ENCODE measurements at regions not wholly inside any gene's neighbourhood (a gene's known extent, or its start where the extent isn't known, plus 50 kb on each side); places are given as distances from the start of the nearest gene placed in this dataset.

- FAIRE-seq (no peak), DNase-seq (ENCODE audit: insufficient read length, low spot score) (no peak)
Measured at GRCh38 chr2:146203064-146203624, 1641.7 kb upstream of the ACVR2A start.

GRCh38 chr2:146193619-146194018 lies 1651.2 kb upstream of the ACVR2A start:
- DNase-seq (ENCODE audit: insufficient read length, low spot score): no peak
- FAIRE-seq: no peak

- FAIRE-seq (no peak), DNase-seq (ENCODE audit: insufficient read length, low spot score) (no peak)
Measured at GRCh38 chr2:146189541-146189940, 1655.3 kb upstream of the ACVR2A start.

GRCh38 chr2:146173934-146174333 lies 1654.0 kb upstream of the ZEB2 start:
- FAIRE-seq: no peak
- no peak for DNase-seq (ENCODE audit: insufficient read length, low spot score)

GRCh38 chr2:146161256-146161882 lies 1641.5 kb upstream of the ZEB2 start:
- no peak for DNase-seq (ENCODE audit: insufficient read length, low spot score)
- no peak for FAIRE-seq

DNA sequence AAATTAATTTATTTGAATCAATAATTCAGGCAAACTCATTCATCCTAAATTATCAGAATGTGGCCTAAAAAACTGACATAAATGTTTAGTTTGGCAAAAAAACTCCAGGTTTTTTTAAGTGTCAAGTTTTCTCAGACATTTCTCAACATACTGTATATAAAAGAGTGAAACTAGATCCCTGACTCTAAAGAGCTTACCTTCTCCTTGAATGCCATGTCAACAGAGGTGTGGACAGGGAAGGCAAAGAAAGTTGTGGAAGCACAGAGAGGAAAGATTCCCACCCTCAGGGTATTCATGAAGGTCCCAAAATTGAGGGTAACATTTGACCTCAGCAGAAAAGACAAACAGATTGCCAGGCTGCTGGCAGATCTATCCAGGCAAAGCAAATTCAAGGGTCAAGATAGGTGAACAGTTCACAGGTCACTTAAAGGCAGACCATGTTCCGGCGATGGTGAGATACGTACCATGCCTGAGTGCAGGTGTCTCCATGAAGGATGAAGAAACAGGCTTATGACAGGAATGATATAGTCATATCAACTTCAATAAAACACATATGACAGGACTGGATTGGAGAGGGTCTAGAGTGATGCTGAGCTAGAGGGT lies 1638.3 kb upstream of the ZEB2 start:
- DNase-seq (ENCODE audit: insufficient read length, low spot score): no peak
- no peak for FAIRE-seq

DNA sequence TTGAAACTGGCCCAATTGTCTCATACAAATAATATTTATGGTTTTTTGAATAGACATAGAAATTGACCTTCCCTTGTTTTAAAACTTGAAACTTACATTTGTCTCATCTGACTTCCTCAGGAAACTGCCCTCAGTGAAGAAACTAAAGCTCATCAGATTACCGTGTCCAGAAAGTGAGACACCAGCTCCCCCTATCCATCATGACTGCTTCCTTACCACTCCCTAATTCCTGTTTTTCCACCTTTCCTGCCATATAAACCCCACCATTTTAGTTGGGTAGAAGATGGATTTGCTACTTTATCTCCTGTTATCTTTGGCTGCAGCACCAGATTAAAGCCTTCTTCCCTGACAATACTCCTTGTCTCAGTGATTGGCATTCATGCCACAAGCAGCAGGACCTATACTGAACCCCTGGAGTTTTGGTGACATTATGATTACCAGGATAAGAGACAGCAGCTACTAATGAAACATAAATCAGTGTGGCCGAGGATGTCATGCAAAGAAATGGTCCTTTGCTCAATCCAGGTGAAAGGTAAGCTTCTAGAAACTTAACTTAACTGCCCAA lies 1627.6 kb upstream of the ZEB2 start:
- FAIRE-seq (no peak), DNase-seq (ENCODE audit: insufficient read length, low spot score) (no peak)

DNA sequence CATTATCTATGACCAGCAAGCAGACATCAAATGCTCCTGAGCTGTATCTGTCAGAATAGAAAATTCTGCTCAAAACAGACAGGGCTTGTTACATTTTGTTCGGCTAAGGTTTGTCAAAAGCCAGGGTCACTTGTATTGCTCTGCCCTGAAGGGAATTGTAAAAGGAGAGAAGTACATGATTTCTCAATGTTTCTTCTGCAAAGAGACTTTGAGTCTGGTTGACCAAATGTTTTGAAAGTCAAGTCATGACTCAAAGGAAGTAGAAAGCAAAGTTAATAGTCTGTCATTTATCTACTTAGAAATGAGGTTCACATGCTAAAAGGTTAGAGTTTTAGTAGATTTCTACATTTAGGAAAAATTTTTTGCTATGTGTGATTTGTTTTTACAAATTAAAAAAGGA lies 1624.1 kb upstream of the ZEB2 start:
- no peak for FAIRE-seq
- DNase-seq (ENCODE audit: insufficient read length, low spot score): no peak

GRCh38 chr2:146138820-146139219 lies 1618.9 kb upstream of the ZEB2 start:
- no peak for FAIRE-seq
- DNase-seq (ENCODE audit: insufficient read length, low spot score): no peak

- FAIRE-seq (no peak), DNase-seq (ENCODE audit: insufficient read length, low spot score) (no peak)
Measured at GRCh38 chr2:146135245-146135644, 1615.3 kb upstream of the ZEB2 start.

- no peak for FAIRE-seq
- no peak for DNase-seq (ENCODE audit: insufficient read length, low spot score)
Measured at GRCh38 chr2:146131785-146132184, 1611.9 kb upstream of the ZEB2 start.

GRCh38 chr2:146131048-146131447 lies 1611.1 kb upstream of the ZEB2 start:
- FAIRE-seq (no peak), DNase-seq (ENCODE audit: insufficient read length, low spot score) (no peak)

- no peak for DNase-seq (ENCODE audit: insufficient read length, low spot score)
- FAIRE-seq: no peak
Measured at GRCh38 chr2:146130290-146130689, 1610.4 kb upstream of the ZEB2 start.

GRCh38 chr2:146129231-146129630 lies 1609.3 kb upstream of the ZEB2 start:
- DNase-seq (ENCODE audit: insufficient read length, low spot score): no peak

DNA sequence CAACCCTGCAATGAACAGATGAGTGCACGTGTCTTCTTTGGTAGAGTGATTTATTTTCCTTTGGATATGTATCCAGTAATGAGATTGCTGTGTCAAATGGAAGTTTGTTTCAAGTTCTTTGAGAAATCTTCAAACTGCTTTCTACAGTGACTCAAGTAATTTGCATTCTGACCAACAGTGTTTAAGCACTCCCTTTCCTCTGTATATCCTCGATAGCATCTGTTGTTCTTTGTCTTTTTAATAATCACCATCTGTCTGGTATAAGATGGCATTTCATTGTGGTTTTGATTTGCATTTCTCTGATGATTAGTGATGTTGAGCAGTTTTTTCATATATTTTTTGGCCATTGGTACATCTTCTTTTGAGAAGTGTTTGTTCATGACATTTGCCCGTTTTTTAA lies 1608.3 kb upstream of the ZEB2 start:
- no peak for DNase-seq (ENCODE audit: insufficient read length, low spot score)
- no peak for FAIRE-seq

More at GRCh38 chr2:146129231-146129630, 1609.3 kb upstream of the ZEB2 start:
- FAIRE-seq: no peak

GRCh38 chr2:146125551-146125950 lies 1605.6 kb upstream of the ZEB2 start:
- no peak for DNase-seq (ENCODE audit: insufficient read length, low spot score)
- FAIRE-seq: no peak

- DNase-seq (ENCODE audit: insufficient read length, low spot score): no peak
- no peak for FAIRE-seq
Measured at GRCh38 chr2:146124741-146125140, 1604.8 kb upstream of the ZEB2 start.

DNA sequence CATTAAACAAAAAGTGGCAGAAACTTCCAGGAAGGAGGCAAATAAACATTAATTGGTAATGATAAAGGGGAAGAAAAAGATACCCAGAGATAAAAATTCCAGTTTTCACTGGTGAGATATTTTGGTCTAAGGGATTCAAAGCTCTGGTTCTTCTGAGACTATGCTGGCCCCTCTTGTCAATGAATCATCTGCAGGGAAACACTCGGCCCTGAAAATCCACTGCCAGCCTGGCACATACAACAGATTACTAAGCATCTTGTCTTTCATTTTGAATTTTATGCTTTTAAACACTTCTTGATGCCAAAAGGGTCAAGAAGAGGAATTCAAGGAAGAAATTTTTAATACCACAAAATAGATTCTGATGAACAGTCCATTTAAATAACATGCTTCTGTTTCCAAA lies 1603.8 kb upstream of the ZEB2 start:
- DNase-seq (ENCODE audit: insufficient read length, low spot score) (no peak), FAIRE-seq (no peak)

DNA sequence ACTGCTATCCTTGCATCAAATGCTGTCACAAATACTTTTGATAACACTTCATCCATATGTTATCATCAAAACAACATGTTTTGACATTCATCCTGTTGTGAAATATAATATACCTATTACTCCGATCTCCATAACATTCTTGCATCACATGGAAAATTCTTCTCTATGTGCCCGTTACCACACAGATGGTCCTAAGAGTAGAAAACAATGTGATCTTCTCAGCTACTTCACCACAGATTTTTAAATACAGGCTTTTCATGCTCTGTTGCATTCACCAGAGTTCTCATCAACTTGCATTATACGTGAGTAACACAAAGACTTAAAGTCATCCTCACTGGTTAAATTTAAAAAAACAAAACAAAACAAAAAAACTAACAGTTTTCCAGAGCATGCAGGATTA lies 1603.3 kb upstream of the ZEB2 start:
- DNase-seq (ENCODE audit: insufficient read length, low spot score) (no peak), FAIRE-seq (no peak)

- DNase-seq (ENCODE audit: insufficient read length, low spot score) (no peak), FAIRE-seq (no peak)
Measured at GRCh38 chr2:146119586-146119985, 1599.7 kb upstream of the ZEB2 start.

- FAIRE-seq (no peak), DNase-seq (ENCODE audit: insufficient read length, low spot score) (no peak)
Measured at GRCh38 chr2:146108993-146109392, 1589.1 kb upstream of the ZEB2 start.

- DNase-seq (ENCODE audit: insufficient read length, low spot score) (no peak), FAIRE-seq (no peak)
Measured at GRCh38 chr2:146094185-146094584, 1574.3 kb upstream of the ZEB2 start.

All from GM19239 (cell line).